Nephron (organoid): ENCODE measurements at regions not wholly inside any gene's neighbourhood (a gene's known extent, or its start where the extent isn't known, plus 50 kb on each side); places are given as distances from the start of the nearest gene placed in this dataset.

ENCODE experiments used
- H3K27ac Mint-ChIP-seq, 3 experiments: 2 replicates each; pipeline ENCODE4 v1.8.0; 2020; ENCODE audit warnings: mixed read lengths in 3 of 3, mild to moderate bottlenecking in 2 of 3, moderate library complexity in 1 of 3
- H3K27me3 Mint-ChIP-seq: 2 replicates; pipeline ENCODE4 v1.8.0; 2021; ENCODE audit warnings: low read depth, mild to moderate bottlenecking, moderate library complexity, mixed read lengths
- H3K36me3 Mint-ChIP-seq: 2 replicates; pipeline ENCODE4 v1.8.0; 2020; ENCODE audit warnings: low read depth, mixed read lengths
- H3K4me1 Mint-ChIP-seq: 2 replicates; pipeline ENCODE4 v1.8.0; 2020; ENCODE audit warnings: mixed read lengths
- H3K4me3 Mint-ChIP-seq, 3 experiments: 2 replicates each; pipeline ENCODE4 v1.8.0; 2020; ENCODE audit warnings: mild to moderate bottlenecking in 3 of 3, mixed read lengths in 3 of 3, moderate library complexity in 2 of 3
- H3K9me3 Mint-ChIP-seq: 2 replicates; pipeline ENCODE4 v1.8.0; 2020; ENCODE audit warnings: mixed read lengths
- TF ChIP-seq, protein P1 (sequence below), 3 experiments: fragments of 200-600 bp; sonication (generic); IDR thresholded peaks; one replicate each; pipeline ENCODE4 v1.5.0; 2021; ENCODE audit warnings: antibody characterized with exemption in 3 of 3; ENCODE audit not compliant: unreplicated experiment in 3 of 3

DNA sequence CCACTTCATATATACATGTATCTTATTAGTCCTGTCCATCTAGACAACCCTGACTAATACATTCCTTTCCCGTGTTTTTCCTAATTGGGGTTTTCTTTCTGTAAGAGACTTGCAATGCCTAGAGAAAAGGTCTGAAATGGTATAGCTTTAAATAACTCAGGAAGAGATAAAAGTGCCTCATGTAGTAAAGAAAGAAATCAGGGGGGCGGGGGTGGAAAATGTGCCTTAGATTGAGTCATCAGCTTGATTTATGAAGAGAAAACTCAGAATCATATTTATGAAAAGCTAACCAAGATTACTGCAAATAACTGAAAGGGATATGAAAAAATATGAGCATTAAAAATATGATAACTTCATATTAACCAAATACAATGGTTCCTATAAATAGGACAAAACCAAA is 345.8 kb upstream of the CHRM3 start:
- Mint-ChIP-seq H3K4me3 (no peak overlapping the region), H3K4me1 (no peaks in the 10 kb centered on the region), H3K27me3 (no peaks in the 10 kb centered on the region), H3K27ac (peak overlapping the region in 1 of 3 experiments; percentile 41), H3K36me3 (no peaks in the 10 kb centered on the region), H3K9me3 (no peaks in the 10 kb centered on the region)
- TF ChIP-seq, protein P1, sequence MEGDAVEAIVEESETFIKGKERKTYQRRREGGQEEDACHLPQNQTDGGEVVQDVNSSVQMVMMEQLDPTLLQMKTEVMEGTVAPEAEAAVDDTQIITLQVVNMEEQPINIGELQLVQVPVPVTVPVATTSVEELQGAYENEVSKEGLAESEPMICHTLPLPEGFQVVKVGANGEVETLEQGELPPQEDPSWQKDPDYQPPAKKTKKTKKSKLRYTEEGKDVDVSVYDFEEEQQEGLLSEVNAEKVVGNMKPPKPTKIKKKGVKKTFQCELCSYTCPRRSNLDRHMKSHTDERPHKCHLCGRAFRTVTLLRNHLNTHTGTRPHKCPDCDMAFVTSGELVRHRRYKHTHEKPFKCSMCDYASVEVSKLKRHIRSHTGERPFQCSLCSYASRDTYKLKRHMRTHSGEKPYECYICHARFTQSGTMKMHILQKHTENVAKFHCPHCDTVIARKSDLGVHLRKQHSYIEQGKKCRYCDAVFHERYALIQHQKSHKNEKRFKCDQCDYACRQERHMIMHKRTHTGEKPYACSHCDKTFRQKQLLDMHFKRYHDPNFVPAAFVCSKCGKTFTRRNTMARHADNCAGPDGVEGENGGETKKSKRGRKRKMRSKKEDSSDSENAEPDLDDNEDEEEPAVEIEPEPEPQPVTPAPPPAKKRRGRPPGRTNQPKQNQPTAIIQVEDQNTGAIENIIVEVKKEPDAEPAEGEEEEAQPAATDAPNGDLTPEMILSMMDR (IDR thresholded peaks at IDR 0.05; ENCODE audit: unreplicated experiment in 3 of 3) = no peak

DNA sequence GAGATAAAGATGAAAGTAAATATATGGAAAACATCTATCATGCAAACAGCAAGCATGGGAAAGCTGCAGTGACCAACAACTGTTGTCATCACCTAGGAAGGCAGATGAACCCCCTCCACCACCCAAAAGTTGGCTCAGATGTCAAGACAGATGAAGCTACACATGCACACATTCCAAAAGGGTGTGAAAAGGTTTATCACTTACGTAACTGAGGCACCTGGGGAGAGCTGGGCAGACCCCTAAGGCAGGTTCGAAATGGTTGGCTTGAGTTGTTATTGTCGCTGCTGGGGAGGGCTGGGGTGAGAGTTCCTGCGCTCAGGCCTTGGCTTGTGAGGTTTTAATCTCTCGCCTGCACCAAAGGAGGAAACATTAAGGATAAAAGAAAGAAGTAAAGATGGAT is 355.1 kb upstream of the CHRM3 start:
- H3K9me3 Mint-ChIP-seq = peaks cover 2% of the 10 kb centered on the region
- H3K27ac Mint-ChIP-seq = no peak overlapping the region
- TF ChIP-seq, protein P1 (IDR thresholded peaks at IDR 0.05; ENCODE audit: unreplicated experiment in 3 of 3) = no peak
- no peaks in the 10 kb centered on the region for H3K27me3 Mint-ChIP-seq
- no peaks in the 10 kb centered on the region for H3K4me1 Mint-ChIP-seq
- H3K4me3 Mint-ChIP-seq = no peak overlapping the region
- H3K36me3 Mint-ChIP-seq = no peaks in the 10 kb centered on the region

DNA sequence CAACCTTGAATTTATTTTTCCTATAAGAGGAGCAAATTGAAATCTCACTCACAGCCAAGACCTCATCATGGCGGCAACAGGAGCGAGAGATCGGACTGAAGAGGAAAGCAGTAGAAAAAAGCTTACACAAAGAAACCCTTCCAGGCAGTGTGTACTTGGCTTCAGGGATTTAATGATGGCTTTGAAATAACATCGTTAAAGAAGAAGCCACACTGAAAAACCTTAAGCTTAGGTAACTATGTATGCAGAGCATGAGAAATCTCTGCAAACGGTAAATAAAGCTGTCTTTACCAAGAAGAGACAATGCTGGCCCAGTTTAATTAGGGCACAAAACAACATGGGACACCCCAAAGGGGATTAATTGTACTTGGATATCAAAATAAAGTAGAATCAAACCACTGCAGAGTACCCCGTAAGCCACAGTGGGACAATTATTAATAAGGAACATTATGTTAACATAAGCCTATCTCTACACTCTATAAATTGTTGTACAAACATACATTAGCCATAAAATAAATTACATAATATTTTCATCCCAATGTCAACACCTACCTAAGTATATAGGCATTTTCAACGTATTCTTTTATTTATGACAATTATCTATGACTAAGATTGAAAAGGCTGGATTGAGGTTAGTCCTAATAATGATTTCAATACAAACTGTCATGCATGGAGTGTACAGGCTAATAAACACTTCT is 360.2 kb upstream of the CHRM3 start:
- H3K4me3 Mint-ChIP-seq = no peak overlapping the region
- no peaks in the 10 kb centered on the region for H3K4me1 Mint-ChIP-seq
- H3K9me3 Mint-ChIP-seq = no peaks in the 10 kb centered on the region
- TF ChIP-seq, protein P1 (IDR thresholded peaks at IDR 0.05; ENCODE audit: unreplicated experiment in 3 of 3) = no peak
- H3K27me3 Mint-ChIP-seq = no peaks in the 10 kb centered on the region
- H3K27ac Mint-ChIP-seq = no peak overlapping the region
- H3K36me3 Mint-ChIP-seq = no peaks in the 10 kb centered on the region

DNA sequence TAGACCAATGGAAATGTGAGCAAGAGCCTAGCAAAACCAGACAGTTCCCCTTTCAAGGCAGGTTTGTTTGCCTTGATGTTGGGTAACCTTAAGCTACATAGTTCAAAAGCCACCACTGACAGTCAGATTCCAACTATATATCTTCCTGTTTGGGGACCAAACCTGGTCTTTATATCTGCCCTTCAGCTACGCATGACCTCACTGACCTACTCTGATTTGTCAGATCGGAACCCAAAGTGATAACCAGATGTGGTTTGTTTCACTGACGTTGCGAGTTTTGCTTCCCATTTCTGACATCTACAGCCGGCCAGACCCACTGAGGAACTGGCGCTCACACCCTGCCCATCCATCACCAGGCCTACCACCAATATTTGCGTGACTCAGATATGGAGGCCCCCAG is 361.1 kb upstream of the CHRM3 start:
- Mint-ChIP-seq H3K27me3 (no peaks in the 10 kb centered on the region), H3K36me3 (no peaks in the 10 kb centered on the region), H3K4me1 (no peaks in the 10 kb centered on the region), H3K4me3 (no peak overlapping the region), H3K27ac (no peak overlapping the region), H3K9me3 (no peaks in the 10 kb centered on the region)
- TF ChIP-seq, protein P1 (IDR thresholded peaks at IDR 0.05; ENCODE audit: unreplicated experiment in 3 of 3) = no peak

DNA sequence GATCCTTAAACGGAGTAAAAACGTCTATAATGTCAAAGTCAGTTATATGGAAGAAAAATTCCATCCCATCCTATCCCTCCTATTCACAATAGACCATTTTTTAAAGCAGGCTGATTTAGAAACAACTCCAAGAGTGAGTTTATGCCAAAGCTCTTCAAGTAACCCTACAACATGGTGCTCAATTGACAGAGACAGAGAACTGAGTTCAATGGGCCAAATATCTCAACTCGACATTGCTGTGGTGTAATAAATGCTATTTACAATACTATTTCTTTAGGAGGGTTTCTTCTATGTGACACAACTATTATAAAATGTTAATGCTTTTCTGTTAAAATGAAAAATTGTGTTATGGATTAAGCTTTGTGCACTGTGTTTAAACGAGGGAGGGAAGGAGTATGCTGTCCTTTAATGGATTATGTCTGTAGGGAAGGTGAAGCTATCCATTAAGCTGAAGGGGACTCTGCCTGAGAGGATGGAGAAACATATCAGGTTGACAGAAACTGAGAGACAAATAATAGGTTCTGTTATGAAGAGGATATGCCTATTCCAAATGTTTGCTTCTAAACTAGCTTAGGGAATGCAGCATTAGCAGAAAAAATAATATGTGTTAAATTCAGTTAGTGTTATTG is 362.5 kb upstream of the CHRM3 start:
- Mint-ChIP-seq H3K4me3 (no peak overlapping the region), H3K9me3 (no peaks in the 10 kb centered on the region), H3K27me3 (no peaks in the 10 kb centered on the region), H3K36me3 (no peaks in the 10 kb centered on the region), H3K4me1 (no peaks in the 10 kb centered on the region), H3K27ac (no peak overlapping the region)
- TF ChIP-seq, protein P1 (IDR thresholded peaks at IDR 0.05; ENCODE audit: unreplicated experiment in 3 of 3) = no peak

DNA sequence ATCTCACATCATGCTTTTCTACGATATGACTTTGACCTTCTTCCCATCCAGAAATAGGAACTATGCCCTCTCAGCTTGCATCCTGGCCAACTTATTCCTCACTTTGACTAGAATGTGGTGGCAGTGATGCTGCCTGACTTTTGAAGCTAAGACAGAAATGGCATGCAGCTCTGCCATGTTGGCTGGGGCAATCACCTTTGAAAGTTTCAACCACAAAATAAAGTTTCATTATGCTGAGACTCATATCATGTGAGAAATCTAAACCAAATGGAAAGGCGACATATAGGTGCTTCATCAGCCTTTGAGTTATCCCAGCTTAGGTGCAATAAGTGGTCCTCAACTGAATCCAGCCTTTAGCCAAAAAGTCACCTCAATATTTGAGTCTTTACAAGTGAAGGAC is 370.0 kb upstream of the CHRM3 start:
- Mint-ChIP-seq H3K4me3 (no peak overlapping the region), H3K27me3 (no peaks in the 10 kb centered on the region), H3K9me3 (no peaks in the 10 kb centered on the region), H3K36me3 (no peaks in the 10 kb centered on the region), H3K27ac (no peak overlapping the region), H3K4me1 (no peaks in the 10 kb centered on the region)
- TF ChIP-seq, protein P1 (IDR thresholded peaks at IDR 0.05; ENCODE audit: unreplicated experiment in 3 of 3) = no peak
